ENCODE measurements at regions not wholly inside any gene's neighbourhood (a gene's known extent, or its start where the extent isn't known, plus 50 kb on each side); places are given as distances from the start of the nearest gene placed in this dataset.
"Not testable (repeated sequence)": the region's sequence is repeated elsewhere in the genome, so short reads cannot be mapped to it uniquely, and the experiment has no call there.

DNA sequence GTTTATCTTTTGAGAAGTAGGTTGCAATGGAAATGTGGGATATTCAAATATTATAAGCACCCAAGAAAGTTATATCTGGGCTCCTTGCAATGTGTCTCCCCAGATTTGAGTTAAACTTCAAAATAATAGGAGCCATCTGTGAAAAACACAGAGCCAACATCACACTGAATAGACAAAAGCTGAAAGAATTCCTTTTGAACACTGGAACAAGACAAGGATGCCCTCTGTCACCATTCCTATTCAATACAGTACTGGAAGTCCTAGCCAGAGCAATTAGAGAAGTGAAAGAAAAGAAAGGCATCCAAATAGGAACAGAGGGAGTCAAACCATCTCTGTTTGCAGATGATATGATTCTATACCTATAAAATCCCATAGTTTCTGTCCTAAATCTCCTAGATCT, 114.3 kb upstream of the IL1RAPL1 start:
- DNase-seq: no peak

DNA sequence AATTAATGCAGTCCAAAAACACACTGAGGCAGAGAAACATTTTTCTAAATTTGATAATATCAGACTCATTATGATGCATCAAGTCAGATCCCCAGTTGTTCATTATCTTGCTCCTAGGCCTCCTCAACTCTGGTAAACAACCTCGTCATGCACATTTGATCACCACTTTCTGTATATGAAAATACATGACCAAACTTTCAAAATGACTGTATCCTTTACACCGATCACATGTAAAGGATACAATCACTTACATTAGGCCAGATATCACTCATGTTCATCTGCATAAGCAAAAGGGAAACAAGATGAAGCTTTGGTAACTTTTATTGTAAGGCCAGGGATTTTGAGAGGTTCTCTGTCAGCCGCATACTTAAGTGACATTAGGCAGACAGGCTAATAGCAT, 99.4 kb upstream of the IL1RAPL1 start:
- DNase-seq: no peak

DNA sequence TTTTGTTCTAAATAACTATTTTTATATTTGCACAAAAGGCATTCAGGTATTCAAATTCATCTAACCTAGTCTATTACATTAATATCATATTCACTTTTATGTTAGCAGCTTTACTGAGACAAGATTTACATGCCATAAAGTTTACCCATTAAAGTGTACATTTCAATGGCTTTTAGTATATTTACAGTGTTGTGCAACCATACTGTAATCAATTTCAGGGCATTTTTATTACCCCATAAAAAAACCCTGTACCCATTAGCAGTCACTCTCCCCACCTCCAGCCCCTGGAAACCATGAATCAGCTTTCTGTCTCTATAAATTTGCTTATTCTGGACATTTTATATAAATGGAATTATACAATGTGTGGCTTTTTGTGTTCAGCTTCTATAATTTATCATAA, 95.9 kb upstream of the IL1RAPL1 start:
- DNase-seq: no peak

DNA sequence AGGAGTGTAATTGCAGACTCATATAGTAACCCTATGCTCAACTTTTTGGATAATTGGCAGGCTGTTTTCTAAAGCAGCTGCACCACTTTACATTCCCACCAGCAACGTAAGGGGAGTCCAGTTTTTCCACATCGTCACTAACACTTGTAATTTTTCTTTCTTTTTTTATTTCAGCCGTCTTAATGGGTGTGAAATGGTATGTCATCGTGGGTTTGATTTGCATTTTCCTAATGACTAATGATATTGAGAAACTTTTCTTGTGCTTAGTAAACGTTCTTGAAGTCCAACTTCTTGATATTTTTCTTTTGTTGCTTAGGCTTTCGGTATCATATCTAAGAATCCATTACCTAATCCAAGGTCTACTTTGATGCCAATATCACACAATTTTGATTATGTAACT, 95.3 kb upstream of the IL1RAPL1 start:
- DNase-seq: no peak

DNA sequence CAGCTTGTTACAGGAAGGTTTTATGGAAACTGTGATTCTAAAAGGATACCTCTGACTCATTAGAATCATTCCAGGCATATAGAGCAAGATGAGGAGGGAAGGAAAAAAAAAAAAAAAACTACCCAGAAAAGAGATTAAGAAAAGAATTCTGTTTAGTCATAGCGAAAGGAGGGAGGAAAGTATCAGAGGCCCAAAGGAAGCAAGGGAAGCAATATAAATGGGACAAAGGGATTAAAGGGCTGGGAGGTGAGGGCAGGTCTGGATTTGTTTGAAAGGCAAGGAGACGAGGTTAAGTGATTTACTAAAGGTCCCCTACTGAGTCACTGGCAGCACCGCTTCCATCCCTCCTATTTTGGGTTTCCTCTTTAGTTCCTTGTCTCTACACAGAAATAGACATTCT, 88.6 kb upstream of the IL1RAPL1 start:
- DNase-seq: peak; percentile 25

DNA sequence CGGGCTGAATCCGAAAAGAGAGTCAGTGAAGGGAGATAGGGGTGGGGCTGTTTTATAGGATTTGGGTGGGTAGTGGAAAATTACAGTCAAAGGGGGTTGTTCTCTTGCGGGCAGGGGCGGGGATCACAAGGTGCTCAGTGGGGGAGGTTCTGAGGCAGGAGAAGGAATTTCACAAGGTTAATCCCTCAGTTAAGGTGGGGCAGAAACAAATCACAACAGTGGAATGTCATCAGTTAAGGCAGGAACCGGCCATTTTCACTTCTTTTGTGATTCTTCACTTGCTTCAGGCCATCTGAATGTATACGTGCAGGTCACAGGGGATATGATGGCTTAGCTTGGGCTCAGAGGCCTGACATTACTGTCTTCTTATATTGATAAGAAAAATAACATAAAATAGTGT, 84.6 kb upstream of the IL1RAPL1 start:
- DNase-seq: not testable (repeated sequence)

DNA sequence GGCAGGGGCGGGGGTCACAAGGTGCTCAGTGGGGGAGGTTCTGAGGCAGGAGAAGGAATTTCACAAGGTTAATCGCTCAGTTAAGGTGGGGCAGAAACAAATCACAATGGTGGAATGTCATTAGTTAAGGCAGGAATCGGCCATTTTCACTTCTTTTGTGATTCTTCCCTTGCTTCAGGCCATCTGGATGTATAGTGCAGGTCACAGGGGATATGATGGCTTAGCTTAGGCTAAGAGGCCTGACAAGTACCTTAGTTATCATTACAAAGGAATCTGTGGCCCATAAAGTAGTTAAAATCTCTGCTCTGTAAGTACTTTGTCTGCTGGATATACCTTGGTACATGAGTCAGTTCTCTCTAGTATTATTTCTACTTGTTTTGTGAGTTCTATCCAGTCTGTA, 79.6 kb upstream of the IL1RAPL1 start:
- not testable (repeated sequence) for DNase-seq

DNA sequence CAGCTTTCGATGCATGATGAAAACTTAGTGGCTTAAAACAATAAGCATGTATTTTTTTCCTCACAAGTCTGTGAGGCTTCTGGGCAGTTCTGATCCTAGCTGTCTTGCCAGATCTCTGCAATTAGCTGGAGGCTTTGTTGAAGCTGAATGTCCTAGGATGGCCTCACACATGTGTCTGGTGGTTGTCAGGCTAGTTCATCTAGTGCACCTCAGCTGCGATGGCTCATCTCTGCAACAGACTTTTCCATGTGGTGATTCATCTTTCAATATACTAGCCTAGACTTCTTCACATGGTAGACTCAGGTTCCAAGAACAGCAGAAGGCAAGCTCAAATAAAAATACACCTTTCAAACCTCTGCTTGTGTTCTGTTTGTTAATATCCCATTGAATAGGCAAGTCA, 66.5 kb upstream of the IL1RAPL1 start:
- DNase-seq: no peak

DNA sequence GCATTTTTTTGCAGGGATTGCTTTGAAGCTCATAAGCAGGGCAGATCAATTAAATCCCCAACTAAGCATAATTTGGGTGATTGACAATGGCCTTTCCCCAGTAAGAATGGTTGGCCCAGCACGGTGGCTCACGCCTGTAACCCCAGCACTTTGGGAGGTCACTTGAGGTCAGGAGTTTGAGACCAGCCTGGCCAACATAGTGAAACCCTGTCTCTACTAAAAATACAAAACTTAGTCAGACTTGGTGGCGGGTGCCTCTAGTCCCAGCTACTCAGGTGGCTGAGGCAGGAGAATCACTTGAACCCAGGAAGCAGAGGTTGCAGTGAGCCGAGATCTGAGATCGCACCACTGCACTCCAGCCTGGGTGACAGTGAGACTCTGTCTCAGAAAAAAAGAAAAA, 58.9 kb upstream of the IL1RAPL1 start:
- DNase-seq: not testable (repeated sequence)

Data from fibroblast of skin of abdomen (primary cell).